HepG2 (cell line): ENCODE measurements at regions not wholly inside any gene's neighbourhood (a gene's known extent, or its start where the extent isn't known, plus 50 kb on each side); places are given as distances from the start of the nearest gene placed in this dataset.

Source experiments
- ATAC-seq: fragments of 200-7000 bp; cut with Tn5 transposase; 3 replicates; pipeline ENCODE4 v1.9.1; 2020; ENCODE audit warnings: mild to moderate bottlenecking, moderate library complexity
- BruUV-seq: library from RNA; stranded (reverse); fragments of 400-500 nt; replicated peaks from 2 replicates; lab custom pipeline; 2021; lab: Mats Ljungman, UMichigan
- CTCF ChIA-PET: fragments of 300-600 bp; formaldehyde crosslinking; extraction: SDS; loops from one replicate; lab custom pipeline; 2021; ENCODE audit warnings: low total read pairs, inconsistent platforms, low intra/inter-chr PET ratio; lab: Yijun Ruan, JAX
- POLR2A ChIA-PET: fragments of 350-600 bp; sonication (Branson Sonifier 250); formaldehyde crosslinking; loops from one replicate; lab custom pipeline; 2020; ENCODE audit warnings: antibody characterized with exemption, inconsistent platforms; lab: Yijun Ruan, JAX
- DNase-seq: peaks from one replicate; pipeline ENCODE4 v3.0.0-alpha.2; 2015; ENCODE audit warnings: low spot score
- FAIRE-seq: peaks from 3 replicates; lab custom pipeline; 2011; peaks lifted over from hg19 to GRCh38; lab: Jason Lieb, UNC
- H2AFZ ChIP-seq: one replicate; pipeline ENCODE4 v1.6.1; 2011; ENCODE audit warnings: low read length, inconsistent platforms
- H3K27ac ChIP-seq: fragments of 300-600 bp; 3 replicates; pipeline ENCODE4 v1.8.0; 2011; ENCODE audit warnings: mixed run types, mild to moderate bottlenecking, mixed read lengths, low read length, inconsistent platforms; ENCODE audit not compliant: insufficient read depth; ENCODE audit errors: extremely low read length
- H3K27me3 ChIP-seq, 2 experiments: fragments of 200-600 bp in 1 of 2; 2 replicates in 1 of 2; 3 replicates in 1 of 2; pipeline versions ENCODE4 v1.6.0 to v1.8.0; 2011; ENCODE audit warnings: low read length in 2 of 2, mild to moderate bottlenecking in 2 of 2, moderate library complexity in 2 of 2, inconsistent platforms in 1 of 2; ENCODE audit not compliant: insufficient read depth in 2 of 2, control insufficient read depth in 1 of 2
- H3K36me3 ChIP-seq, 2 experiments: fragments of 200-600 bp in 1 of 2; replicated peaks in 1 of 2; 2 replicates in 1 of 2; 3 replicates in 1 of 2; pipeline versions ENCODE4 v1.5.1 to v1.8.0; 2011; ENCODE audit warnings: low read length in 2 of 2, inconsistent platforms in 1 of 2; ENCODE audit not compliant: insufficient read depth in 2 of 2, control insufficient read depth in 1 of 2
- H3K4me1 ChIP-seq: 2 replicates; pipeline ENCODE4 v1.5.1; 2012; ENCODE audit warnings: low read length, inconsistent platforms; ENCODE audit not compliant: insufficient read depth
- H3K4me2 ChIP-seq: 2 replicates; pipeline ENCODE4 v1.6.0; 2011; ENCODE audit warnings: low read depth, low read length, inconsistent platforms
- H3K4me3 ChIP-seq, 3 experiments: fragments of 200-600 bp in 1 of 3; sonication (generic), shearing (Covaris generic) in 1 of 3; replicated peaks in 1 of 3; 2 replicates each; pipeline ENCODE4 v1.5.1; 2011 to 2016; ENCODE audit warnings: low read length in 3 of 3, inconsistent platforms in 2 of 3, low read depth in 2 of 3, mild to moderate bottlenecking in 2 of 3, control low read depth in 1 of 3, mixed read lengths in 1 of 3; ENCODE audit not compliant: insufficient read depth in 1 of 3
- H3K79me2 ChIP-seq: one replicate; pipeline ENCODE4 v1.6.1; 2011; ENCODE audit warnings: low read length, inconsistent platforms; ENCODE audit not compliant: insufficient read depth
- H3K9ac ChIP-seq: 2 replicates; pipeline ENCODE4 v1.6.0; 2011; ENCODE audit warnings: mild to moderate bottlenecking, low read depth, low read length, inconsistent platforms; ENCODE audit not compliant: insufficient read depth
- H3K9me3 ChIP-seq: 2 replicates; pipeline ENCODE4 v1.5.1; 2012; ENCODE audit warnings: mild to moderate bottlenecking, low read length
- H4K20me1 ChIP-seq: 2 replicates; pipeline ENCODE4 v1.6.0; 2011; ENCODE audit warnings: inconsistent platforms, mild to moderate bottlenecking, low read length, moderate library complexity; ENCODE audit not compliant: insufficient read depth
- ARID2 ChIP-seq: sonication (generic); formaldehyde crosslinking; IDR thresholded peaks from 2 replicates; pipeline ENCODE4 v1.8.1; 2022; ENCODE audit warnings: mild to moderate bottlenecking, missing genetic modification reagents, borderline replicate concordance
- KAT7 ChIP-seq: IDR thresholded peaks from 2 replicates; pipeline ENCODE4 v1.6.1; 2018; ENCODE audit warnings: borderline replicate concordance, missing compliant biosample characterization
- MBNL3 ChIP-seq: fragments of 250-450 bp; sonication (Bioruptor Pico); conservative IDR thresholded peaks from 2 replicates; pipeline ENCODE4 v1.8.0; 2022; ENCODE audit warnings: mild to moderate bottlenecking, inconsistent platforms
- NCOA2 ChIP-seq: sonication (generic); formaldehyde crosslinking; IDR thresholded peaks from 2 replicates; pipeline ENCODE4 v1.8.0; 2022; ENCODE audit warnings: inconsistent platforms
- ZNF136 ChIP-seq: sonication (generic); formaldehyde crosslinking; IDR thresholded peaks from 2 replicates; pipeline ENCODE4 v1.8.1; 2022; ENCODE audit warnings: low read depth, mild to moderate bottlenecking, moderate library complexity, missing genetic modification reagents
- ZNF501 ChIP-seq: sonication (generic); formaldehyde crosslinking; IDR thresholded peaks from 2 replicates; pipeline ENCODE4 v1.5.1; 2020; ENCODE audit warnings: mild to moderate bottlenecking, moderate library complexity, missing genetic modification reagents
- ZNF614 ChIP-seq: IDR thresholded peaks from 2 replicates; pipeline ENCODE4 v1.6.1; 2018; ENCODE audit warnings: missing biosample characterization, missing genetic modification reagents, inconsistent platforms, borderline replicate concordance
- ZNF629 ChIP-seq: sonication (generic); formaldehyde crosslinking; conservative IDR thresholded peaks from 2 replicates; pipeline ENCODE4 v1.5.0; 2020; ENCODE audit warnings: missing genetic modification reagents
- WGBS: methylation state at CpG from one replicate; pipeline ENCODE4 v1.1.6; 2017; ENCODE audit warnings: low lambda C conversion rate; 5-methylcytosine and 5-hydroxymethylcytosine counted together
- in situ Hi-C: cut with HindIII; loops from 2 replicates; pipeline ENCODE4 v1.10.0; 2017; ENCODE audit warnings: low pct_unique_long_range_greater_than_20kb; ENCODE audit not compliant: extremely low pct_ligation_motif_present
- intact Hi-C: fragments of 100-400 bp; cut with micrococcal nuclease; formaldehyde crosslinking; loops from one replicate; pipeline ENCODE4 v1.10.0; 2022; ENCODE audit not compliant: unreplicated experiment
- TF ChIP-seq, protein P1 (sequence below): sonication (generic); formaldehyde crosslinking; conservative IDR thresholded peaks from 2 replicates; pipeline ENCODE4 v1.8.0; 2022; ENCODE audit warnings: low read depth, missing genetic modification reagents
- TF ChIP-seq, protein P2 (sequence below): sonication (generic); formaldehyde crosslinking; IDR thresholded peaks from 2 replicates; pipeline ENCODE4 v1.5.1; 2020; ENCODE audit warnings: missing genetic modification reagents, mild to moderate bottlenecking, borderline replicate concordance
- TF ChIP-seq, protein P3 (sequence below): sonication (generic); formaldehyde crosslinking; IDR thresholded peaks from 2 replicates; pipeline ENCODE4 v1.8.1; 2023; ENCODE audit warnings: missing genetic modification reagents, inconsistent platforms, borderline replicate concordance
- TF ChIP-seq, protein P4 (sequence below): sonication (generic); formaldehyde crosslinking; IDR thresholded peaks from 2 replicates; pipeline ENCODE4 v1.5.0; 2020; ENCODE audit warnings: mild to moderate bottlenecking, missing genetic modification reagents
- TF ChIP-seq, protein P5 (sequence below): sonication (generic); formaldehyde crosslinking; IDR thresholded peaks from 2 replicates; pipeline ENCODE4 v1.8.0; 2022; ENCODE audit warnings: missing genetic modification reagents, mild to moderate bottlenecking, moderate library complexity, borderline replicate concordance

DNA sequence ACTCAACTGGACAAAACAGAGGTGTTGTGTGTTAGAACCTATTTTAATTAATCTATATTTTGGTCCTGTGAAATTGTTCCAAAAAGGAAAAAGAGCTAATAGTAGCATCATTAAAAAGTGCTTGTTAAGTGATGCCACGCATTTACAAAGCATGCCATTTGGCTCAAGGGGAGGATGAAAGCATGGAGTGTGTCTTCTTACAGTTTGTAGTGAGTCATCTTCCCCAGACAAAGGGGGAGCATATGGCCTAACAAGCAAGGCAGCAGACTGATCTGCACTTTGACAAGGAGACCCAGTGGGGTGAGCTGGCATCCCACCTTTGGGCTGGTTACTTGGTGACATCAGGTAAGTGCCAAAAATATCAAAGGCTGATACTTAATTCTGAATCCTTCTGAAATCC lies 297.0 kb downstream of the FGF9 start:
- Histone ChIP-seq H3K4me3 (no peak overlapping the region), H4K20me1 (no peaks in the 10 kb centered on the region), H3K4me2 (no peak overlapping the region), H3K36me3 (no peaks in the 10 kb centered on the region), H3K9ac (no peak overlapping the region), H3K4me1 (no peaks in the 10 kb centered on the region), H3K27ac (no peak overlapping the region), H2AFZ (no peak overlapping the region), H3K79me2 (no peaks in the 10 kb centered on the region), H3K27me3 (no peaks in the 10 kb centered on the region), H3K9me3 (no peaks in the 10 kb centered on the region)
- 0% methylated on average over 1 of the region's 1 CpG for WGBS
- intact Hi-C loops (no loop called here), in situ Hi-C loops (no loop called here)
- ATAC-seq: no peak
- CTCF ChIA-PET: no interaction called here
- no TSS peak for BruUV-seq
- no peak for DNase-seq
- POLR2A ChIA-PET: no interaction called here
- no peak for FAIRE-seq
- TF ChIP-seq, protein P1, sequence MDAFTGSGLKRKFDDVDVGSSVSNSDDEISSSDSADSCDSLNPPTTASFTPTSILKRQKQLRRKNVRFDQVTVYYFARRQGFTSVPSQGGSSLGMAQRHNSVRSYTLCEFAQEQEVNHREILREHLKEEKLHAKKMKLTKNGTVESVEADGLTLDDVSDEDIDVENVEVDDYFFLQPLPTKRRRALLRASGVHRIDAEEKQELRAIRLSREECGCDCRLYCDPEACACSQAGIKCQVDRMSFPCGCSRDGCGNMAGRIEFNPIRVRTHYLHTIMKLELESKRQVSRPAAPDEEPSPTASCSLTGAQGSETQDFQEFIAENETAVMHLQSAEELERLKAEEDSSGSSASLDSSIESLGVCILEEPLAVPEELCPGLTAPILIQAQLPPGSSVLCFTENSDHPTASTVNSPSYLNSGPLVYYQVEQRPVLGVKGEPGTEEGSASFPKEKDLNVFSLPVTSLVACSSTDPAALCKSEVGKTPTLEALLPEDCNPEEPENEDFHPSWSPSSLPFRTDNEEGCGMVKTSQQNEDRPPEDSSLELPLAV (CRISPR knock-in tag): no peak
- no peak for TF ChIP-seq ZNF136 (CRISPR knock-in tag)
- TF ChIP-seq, protein P2, sequence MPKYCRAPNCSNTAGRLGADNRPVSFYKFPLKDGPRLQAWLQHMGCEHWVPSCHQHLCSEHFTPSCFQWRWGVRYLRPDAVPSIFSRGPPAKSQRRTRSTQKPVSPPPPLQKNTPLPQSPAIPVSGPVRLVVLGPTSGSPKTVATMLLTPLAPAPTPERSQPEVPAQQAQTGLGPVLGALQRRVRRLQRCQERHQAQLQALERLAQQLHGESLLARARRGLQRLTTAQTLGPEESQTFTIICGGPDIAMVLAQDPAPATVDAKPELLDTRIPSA (CRISPR knock-in tag): no peak
- no peak for TF ChIP-seq ZNF614
- no peak for TF ChIP-seq MBNL3 (CRISPR knock-in tag)
- no peak for TF ChIP-seq NCOA2
- no peak for TF ChIP-seq ZNF501 (CRISPR knock-in tag)
- TF ChIP-seq, protein P3, sequence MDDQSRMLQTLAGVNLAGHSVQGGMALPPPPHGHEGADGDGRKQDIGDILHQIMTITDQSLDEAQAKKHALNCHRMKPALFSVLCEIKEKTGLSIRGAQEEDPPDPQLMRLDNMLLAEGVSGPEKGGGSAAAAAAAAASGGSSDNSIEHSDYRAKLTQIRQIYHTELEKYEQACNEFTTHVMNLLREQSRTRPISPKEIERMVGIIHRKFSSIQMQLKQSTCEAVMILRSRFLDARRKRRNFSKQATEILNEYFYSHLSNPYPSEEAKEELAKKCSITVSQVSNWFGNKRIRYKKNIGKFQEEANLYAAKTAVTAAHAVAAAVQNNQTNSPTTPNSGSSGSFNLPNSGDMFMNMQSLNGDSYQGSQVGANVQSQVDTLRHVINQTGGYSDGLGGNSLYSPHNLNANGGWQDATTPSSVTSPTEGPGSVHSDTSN (CRISPR knock-in tag): no peak
- TF ChIP-seq ARID2: no peak
- TF ChIP-seq, protein P4, sequence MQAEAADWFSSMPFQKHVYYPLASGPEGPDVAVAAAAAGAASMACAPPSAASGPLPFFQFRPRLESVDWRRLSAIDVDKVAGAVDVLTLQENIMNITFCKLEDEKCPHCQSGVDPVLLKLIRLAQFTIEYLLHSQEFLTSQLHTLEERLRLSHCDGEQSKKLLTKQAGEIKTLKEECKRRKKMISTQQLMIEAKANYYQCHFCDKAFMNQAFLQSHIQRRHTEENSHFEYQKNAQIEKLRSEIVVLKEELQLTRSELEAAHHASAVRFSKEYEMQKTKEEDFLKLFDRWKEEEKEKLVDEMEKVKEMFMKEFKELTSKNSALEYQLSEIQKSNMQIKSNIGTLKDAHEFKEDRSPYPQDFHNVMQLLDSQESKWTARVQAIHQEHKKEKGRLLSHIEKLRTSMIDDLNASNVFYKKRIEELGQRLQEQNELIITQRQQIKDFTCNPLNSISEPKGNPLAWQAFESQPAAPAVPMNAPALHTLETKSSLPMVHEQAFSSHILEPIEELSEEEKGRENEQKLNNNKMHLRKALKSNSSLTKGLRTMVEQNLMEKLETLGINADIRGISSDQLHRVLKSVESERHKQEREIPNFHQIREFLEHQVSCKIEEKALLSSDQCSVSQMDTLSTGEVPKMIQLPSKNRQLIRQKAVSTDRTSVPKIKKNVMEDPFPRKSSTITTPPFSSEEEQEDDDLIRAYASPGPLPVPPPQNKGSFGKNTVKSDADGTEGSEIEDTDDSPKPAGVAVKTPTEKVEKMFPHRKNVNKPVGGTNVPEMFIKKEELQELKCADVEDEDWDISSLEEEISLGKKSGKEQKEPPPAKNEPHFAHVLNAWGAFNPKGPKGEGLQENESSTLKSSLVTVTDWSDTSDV: no peak
- TF ChIP-seq, protein P5, sequence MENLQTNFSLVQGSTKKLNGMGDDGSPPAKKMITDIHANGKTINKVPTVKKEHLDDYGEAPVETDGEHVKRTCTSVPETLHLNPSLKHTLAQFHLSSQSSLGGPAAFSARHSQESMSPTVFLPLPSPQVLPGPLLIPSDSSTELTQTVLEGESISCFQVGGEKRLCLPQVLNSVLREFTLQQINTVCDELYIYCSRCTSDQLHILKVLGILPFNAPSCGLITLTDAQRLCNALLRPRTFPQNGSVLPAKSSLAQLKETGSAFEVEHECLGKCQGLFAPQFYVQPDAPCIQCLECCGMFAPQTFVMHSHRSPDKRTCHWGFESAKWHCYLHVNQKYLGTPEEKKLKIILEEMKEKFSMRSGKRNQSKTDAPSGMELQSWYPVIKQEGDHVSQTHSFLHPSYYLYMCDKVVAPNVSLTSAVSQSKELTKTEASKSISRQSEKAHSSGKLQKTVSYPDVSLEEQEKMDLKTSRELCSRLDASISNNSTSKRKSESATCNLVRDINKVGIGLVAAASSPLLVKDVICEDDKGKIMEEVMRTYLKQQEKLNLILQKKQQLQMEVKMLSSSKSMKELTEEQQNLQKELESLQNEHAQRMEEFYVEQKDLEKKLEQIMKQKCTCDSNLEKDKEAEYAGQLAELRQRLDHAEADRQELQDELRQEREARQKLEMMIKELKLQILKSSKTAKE (CRISPR knock-in tag): no peak
- no peak for TF ChIP-seq KAT7 (CRISPR knock-in tag)
- no peak for TF ChIP-seq ZNF629
